ENCODE measurements at regions not wholly inside any gene's neighbourhood (a gene's known extent, or its start where the extent isn't known, plus 50 kb on each side); places are given as distances from the start of the nearest gene placed in this dataset.
"Not testable (repeated sequence)": the region's sequence is repeated elsewhere in the genome, so short reads cannot be mapped to it uniquely, and the experiment has no call there.

- not testable (repeated sequence) for DNase-seq (ENCODE audit: low read depth, low spot score)
Measured at GRCh38 chr2:2644751-2645150, 313.7 kb upstream of the MYT1L start.

GRCh38 chr2:2644040-2644439 is 313.0 kb upstream of the MYT1L start:
- DNase-seq (ENCODE audit: low read depth, low spot score): no peak

- DNase-seq (ENCODE audit: low read depth, low spot score): no peak
Measured at GRCh38 chr2:2642906-2643890, 312.1 kb upstream of the MYT1L start.

GRCh38 chr2:2641541-2642410 is 310.7 kb upstream of the MYT1L start:
- no peak for DNase-seq (ENCODE audit: low read depth, low spot score)

- DNase-seq (ENCODE audit: low read depth, low spot score): no peak
Measured at GRCh38 chr2:2640818-2641217, 309.7 kb upstream of the MYT1L start.

GRCh38 chr2:2640371-2640770 is 309.3 kb upstream of the MYT1L start:
- no peak for DNase-seq (ENCODE audit: low read depth, low spot score)

GRCh38 chr2:2639251-2640139 is 308.4 kb upstream of the MYT1L start:
- DNase-seq (ENCODE audit: low read depth, low spot score): no peak

GRCh38 chr2:2638547-2639220 is 307.6 kb upstream of the MYT1L start:
- no peak for DNase-seq (ENCODE audit: low read depth, low spot score)

- DNase-seq (ENCODE audit: low read depth, low spot score): no peak
Measured at GRCh38 chr2:2636813-2637212, 305.7 kb upstream of the MYT1L start.

GRCh38 chr2:2635025-2635528 is 304.0 kb upstream of the MYT1L start:
- DNase-seq (ENCODE audit: low read depth, low spot score): no peak

GRCh38 chr2:2633017-2633416 is 301.9 kb upstream of the MYT1L start:
- no peak for DNase-seq (ENCODE audit: low read depth, low spot score)

- no peak for DNase-seq (ENCODE audit: low read depth, low spot score)
Measured at GRCh38 chr2:2623939-2624338, 292.9 kb upstream of the MYT1L start.

- DNase-seq (ENCODE audit: low read depth, low spot score): no peak
Measured at GRCh38 chr2:2621855-2622254, 290.8 kb upstream of the MYT1L start.

- DNase-seq (ENCODE audit: low read depth, low spot score): no peak
Measured at GRCh38 chr2:2620604-2621003, 289.5 kb upstream of the MYT1L start.

- DNase-seq (ENCODE audit: low read depth, low spot score): no peak
Measured at GRCh38 chr2:2619995-2620394, 288.9 kb upstream of the MYT1L start.

GRCh38 chr2:2614452-2614851 is 283.4 kb upstream of the MYT1L start:
- no peak for DNase-seq (ENCODE audit: low read depth, low spot score)

- peak; percentile 96 for DNase-seq (ENCODE audit: low read depth, low spot score)
Measured at GRCh38 chr2:2613279-2614199, 282.5 kb upstream of the MYT1L start.

GRCh38 chr2:2610751-2611150 is 279.7 kb upstream of the MYT1L start:
- DNase-seq (ENCODE audit: low read depth, low spot score): no peak

- DNase-seq (ENCODE audit: low read depth, low spot score): no peak
Measured at GRCh38 chr2:2600366-2600765, 269.3 kb upstream of the MYT1L start.

- DNase-seq (ENCODE audit: low read depth, low spot score): no peak
Measured at GRCh38 chr2:2599441-2599840, 268.4 kb upstream of the MYT1L start.

Data from astrocyte of the hippocampus (primary cell).